ENCODE measurements at regions not wholly inside any gene's neighbourhood (a gene's known extent, or its start where the extent isn't known, plus 50 kb on each side); places are given as distances from the start of the nearest gene placed in this dataset.

DNA sequence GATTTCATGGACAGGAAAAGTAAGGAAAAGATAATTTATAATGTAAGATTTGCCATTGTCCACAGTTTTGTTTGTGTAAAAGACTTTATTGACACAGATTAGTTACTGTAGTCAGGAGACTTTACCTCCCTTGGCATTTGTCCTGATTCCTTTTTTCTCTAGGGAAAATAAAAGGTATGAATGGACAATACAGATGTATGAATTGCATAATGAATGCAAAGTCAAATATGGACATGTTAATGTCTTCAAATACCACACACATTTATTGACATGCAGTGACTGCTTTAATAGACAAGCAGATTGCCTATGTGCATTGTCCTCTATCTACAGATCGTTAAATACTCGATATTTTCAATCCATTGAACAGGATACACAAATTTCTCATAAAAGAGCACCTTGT is 999.7 kb upstream of the SEL1L start:
- TF ChIP-seq EZH2 (IDR thresholded peaks at IDR 0.05) = no peak
- TF ChIP-seq POLR2AphosphoS5 (IDR thresholded peaks at IDR 0.05; ENCODE audit: borderline replicate concordance, low read depth, low read length) = no peak
